ENCODE measurements at regions not wholly inside any gene's neighbourhood (a gene's known extent, or its start where the extent isn't known, plus 50 kb on each side); places are given as distances from the start of the nearest gene placed in this dataset.

- H3K23ac ChIP-seq (ENCODE audit: insufficient read length, low read depth, low read length), result no peak overlapping the region
These were observed 443.8 kb upstream of the CDH20 start for GRCh38 chr18:60889442-60889841.

More at GRCh38 chr18:60889442-60889841, 443.8 kb upstream of the CDH20 start:
- Mint-ChIP-seq H3K36me3 (ENCODE audit: insufficient read depth in 1 of 3, low read depth in 3 of 3) (no peaks in the 10 kb centered on the region), H3K4me3 (no peak overlapping the region), H3K4me1 (no peaks in the 10 kb centered on the region), H3K27me3 (ENCODE audit: low read depth) (no peaks in the 10 kb centered on the region), H3K27ac (no peak overlapping the region), H3K9me3 (no peaks in the 10 kb centered on the region)
- no CpG with 5 or more reads among the region's 2 CpGs for whole genome bisulfite sequencing (ENCODE audit: extremely low coverage, insufficient read length, low lambda C conversion rate)
- H2BK15ac ChIP-seq (ENCODE audit: low read depth, low read length), result no peak overlapping the region
- H3K4ac ChIP-seq (ENCODE audit: low read depth, low read length), result no peak overlapping the region
- H3K18ac ChIP-seq (ENCODE audit: insufficient read length, low read depth, low read length), result no peak overlapping the region
- no peak overlapping the region for H4K8ac ChIP-seq (replicated peaks; ENCODE audit: insufficient read length, low read depth, low read length)
- no peak overlapping the region for H3K9ac ChIP-seq (ENCODE audit: extremely low read depth, insufficient read length, low read length)
- no peaks in the 10 kb centered on the region for H3K23me2 ChIP-seq (ENCODE audit: insufficient read length, low read depth, low read length, poor library complexity, severe bottlenecking)
- H3T11ph ChIP-seq (ENCODE audit: low read length), result no peak overlapping the region
- no peak overlapping the region for H3K27ac ChIP-seq (ENCODE audit: insufficient read length, low read depth, low read length)
- no peaks in the 10 kb centered on the region for H3K9me3 ChIP-seq (ENCODE audit: control insufficient read depth, low read depth, low read length)
- no peak overlapping the region for H2BK12ac ChIP-seq (ENCODE audit: insufficient read length, low read depth, low read length)
- no peak overlapping the region for H2AK5ac ChIP-seq (ENCODE audit: insufficient read length, low read length)
- H2BK20ac ChIP-seq (ENCODE audit: low read depth, low read length, poor library complexity, severe bottlenecking), result no peak overlapping the region
- H3K79me1 ChIP-seq (ENCODE audit: insufficient read depth, low read depth, low read length, poor library complexity, severe bottlenecking), result no peaks in the 10 kb centered on the region
- no peak overlapping the region for H4K5ac ChIP-seq (ENCODE audit: insufficient read length, low read depth, low read length)
- H3K4me1 ChIP-seq (ENCODE audit: insufficient read depth, low read length), result no peaks in the 10 kb centered on the region
- H4K91ac ChIP-seq (ENCODE audit: insufficient read length, low read depth, low read length), result no peak overlapping the region
- H2BK5ac ChIP-seq (ENCODE audit: insufficient read length, low read length), result no peak overlapping the region
- DNase-seq, result no peak
- no peaks in the 10 kb centered on the region for H4K20me1 ChIP-seq (ENCODE audit: control insufficient read depth, insufficient read depth, insufficient read length)
- no peak overlapping the region for H3K56ac ChIP-seq (ENCODE audit: insufficient read length, low read depth, low read length)
- no peaks in the 10 kb centered on the region for H3K79me2 ChIP-seq (ENCODE audit: insufficient read depth, low read length)
- no peak overlapping the region for H3K4me2 ChIP-seq (ENCODE audit: insufficient read depth, insufficient read length, low read length)
- H3K27me3 ChIP-seq (ENCODE audit: insufficient read depth, low read length), result no peaks in the 10 kb centered on the region
- no peak for TF ChIP-seq CTCF (conservative IDR thresholded peaks at IDR 0.05)
- no peak overlapping the region for H3K14ac ChIP-seq (ENCODE audit: insufficient read depth, low read length)
- H2AFZ ChIP-seq (ENCODE audit: low read length), result no peak overlapping the region
- no peak overlapping the region for H2BK120ac ChIP-seq (ENCODE audit: low read depth, low read length, poor library complexity, severe bottlenecking)
